SK-N-MC (cell line): ENCODE measurements at regions not wholly inside any gene's neighbourhood (a gene's known extent, or its start where the extent isn't known, plus 50 kb on each side); places are given as distances from the start of the nearest gene placed in this dataset.

Source experiments
- DNase-seq: peaks from one replicate; pipeline ENCODE4 v3.0.0-alpha.2; 2011; ENCODE audit warnings: low read depth, low spot score
- H3K27ac ChIP-seq: fragments of 200-600 bp; sonication (generic); 2 replicates; pipeline ENCODE4 v1.5.1; 2016; ENCODE audit warnings: mixed run types
- H3K36me3 ChIP-seq: fragments of 200-600 bp; sonication (generic); 2 replicates; pipeline ENCODE4 v1.6.1; 2017; ENCODE audit warnings: antibody characterized with exemption, low read length, mixed read lengths; ENCODE audit not compliant: insufficient read depth
- H3K4me3 ChIP-seq: fragments of 200-600 bp; sonication (generic); 2 replicates; pipeline ENCODE4 v1.5.1; 2016
- H3K9ac ChIP-seq: fragments of 200-600 bp; sonication (generic); 2 replicates; pipeline ENCODE4 v1.8.0; 2017; ENCODE audit warnings: mixed run types, mixed read lengths; ENCODE audit not compliant: insufficient read length
- H3K9me3 ChIP-seq: fragments of 200-600 bp; sonication (generic); 2 replicates; pipeline ENCODE4 v1.6.1; 2017; ENCODE audit warnings: low read depth, mild to moderate bottlenecking, antibody characterized with exemption, low read length, moderate library complexity, mixed read lengths
- EZH2 ChIP-seq: fragments of 200-600 bp; sonication (generic); IDR thresholded peaks from one replicate; pipeline ENCODE4 v1.6.1; 2017; ENCODE audit warnings: antibody characterized with exemption
- FOXP2 ChIP-seq: optimal IDR thresholded peaks from 2 replicates; pipeline ENCODE3; 2011; ENCODE audit warnings: mild to moderate bottlenecking, moderate library complexity; ENCODE audit not compliant: insufficient read depth; ENCODE audit errors: extremely low read length, control extremely low read depth
- POLR2AphosphoS5 ChIP-seq: IDR thresholded peaks from 2 replicates; pipeline ENCODE4 v1.6.1; 2012; ENCODE audit warnings: mild to moderate bottlenecking, low read depth, low read length, borderline replicate concordance

GRCh38 chr3:148175214-148175613, 522.5 kb upstream of the AGTR1 start:
- Histone ChIP-seq H3K4me3 (no peak overlapping the region), H3K27ac (peak overlapping the region; percentile 53; the same call in 1 of the 2 replicates), H3K36me3 (no peaks in the 10 kb centered on the region), H3K9ac (no peak overlapping the region), H3K9me3 (no peaks in the 10 kb centered on the region)
- TF ChIP-seq EZH2 = no peak
- DNase-seq = no peak

- TF ChIP-seq EZH2 (no peak), POLR2AphosphoS5 (no peak), FOXP2 (no peak)
- no peak for DNase-seq
- Histone ChIP-seq H3K27ac (peak overlapping the region; percentile 1; the same call in 1 of the 2 replicates), H3K4me3 (peak overlapping the region; percentile 14; the same call in 1 of the 2 replicates), H3K36me3 (no peaks in the 10 kb centered on the region), H3K9me3 (no peaks in the 10 kb centered on the region), H3K9ac (no peak overlapping the region)
These were observed 519.2 kb upstream of the AGTR1 start for GRCh38 chr3:148178503-148178902.

- DNase-seq = no peak
These were observed 512.9 kb upstream of the AGTR1 start for GRCh38 chr3:148184798-148185197.

GRCh38 chr3:148186881-148187280, 510.8 kb upstream of the AGTR1 start:
- no peak for TF ChIP-seq POLR2AphosphoS5
- TF ChIP-seq FOXP2 = no peak
- no peak for TF ChIP-seq EZH2
- no peak overlapping the region for H3K27ac ChIP-seq
- H3K4me3 ChIP-seq = no peak overlapping the region
- H3K9ac ChIP-seq = no peak overlapping the region
- H3K36me3 ChIP-seq = no peaks in the 10 kb centered on the region
- H3K9me3 ChIP-seq = no peaks in the 10 kb centered on the region
- no peak for DNase-seq

More at GRCh38 chr3:148184798-148185197, 512.9 kb upstream of the AGTR1 start:
- Histone ChIP-seq H3K27ac (no peak overlapping the region), H3K4me3 (no peak overlapping the region), H3K9me3 (no peaks in the 10 kb centered on the region), H3K36me3 (no peaks in the 10 kb centered on the region), H3K9ac (no peak overlapping the region)
- no peak for TF ChIP-seq POLR2AphosphoS5
- no peak for TF ChIP-seq EZH2
- TF ChIP-seq FOXP2 = no peak

- no peak overlapping the region for H3K4me3 ChIP-seq
- TF ChIP-seq EZH2 = no peak
- TF ChIP-seq POLR2AphosphoS5 = no peak
- no peak for TF ChIP-seq FOXP2
- H3K9me3 ChIP-seq = no peaks in the 10 kb centered on the region
- H3K27ac ChIP-seq = no peak overlapping the region
- H3K36me3 ChIP-seq = no peaks in the 10 kb centered on the region
- H3K9ac ChIP-seq = no peak overlapping the region
- no peak for DNase-seq
These were observed 510.4 kb upstream of the AGTR1 start for GRCh38 chr3:148187296-148187695.

- DNase-seq = no peak
- no peaks in the 10 kb centered on the region; the same call in 1 of the 2 replicates for H3K9me3 ChIP-seq
- no peak overlapping the region for H3K27ac ChIP-seq
- H3K36me3 ChIP-seq = no peaks in the 10 kb centered on the region
- no peak overlapping the region for H3K9ac ChIP-seq
- no peak for TF ChIP-seq POLR2AphosphoS5
- no peak for TF ChIP-seq EZH2
- TF ChIP-seq FOXP2 = no peak
- no peak overlapping the region for H3K4me3 ChIP-seq
These were observed 507.2 kb upstream of the AGTR1 start for GRCh38 chr3:148190441-148190990.

- no peak for DNase-seq
- no peak overlapping the region for H3K27ac ChIP-seq
- no peaks in the 10 kb centered on the region for H3K36me3 ChIP-seq
- no peaks in the 10 kb centered on the region; the same call in 1 of the 2 replicates for H3K9me3 ChIP-seq
- H3K9ac ChIP-seq = no peak overlapping the region
- no peak overlapping the region for H3K4me3 ChIP-seq
- TF ChIP-seq EZH2 = no peak
These were observed 505.7 kb upstream of the AGTR1 start for GRCh38 chr3:148191966-148192365.

GRCh38 chr3:148197061-148197460, 500.6 kb upstream of the AGTR1 start:
- no peak overlapping the region for H3K27ac ChIP-seq
- H3K36me3 ChIP-seq = no peaks in the 10 kb centered on the region
- H3K9ac ChIP-seq = no peak overlapping the region
- TF ChIP-seq FOXP2 = no peak
- no peak for TF ChIP-seq POLR2AphosphoS5
- no peak for TF ChIP-seq EZH2
- DNase-seq = no peak
- no peak overlapping the region for H3K4me3 ChIP-seq
- no peaks in the 10 kb centered on the region; the same call in 1 of the 2 replicates for H3K9me3 ChIP-seq

- H3K9me3 ChIP-seq = no peaks in the 10 kb centered on the region
- no peaks in the 10 kb centered on the region for H3K36me3 ChIP-seq
- no peak for DNase-seq
- no peak overlapping the region for H3K9ac ChIP-seq
- H3K4me3 ChIP-seq = no peak overlapping the region
- no peak for TF ChIP-seq EZH2
- H3K27ac ChIP-seq = no peak overlapping the region
These were observed 495.3 kb upstream of the AGTR1 start for GRCh38 chr3:148202386-148202785.
